ENCODE measurements at regions not wholly inside any gene's neighbourhood (a gene's known extent, or its start where the extent isn't known, plus 50 kb on each side); places are given as distances from the start of the nearest gene placed in this dataset.

DNA sequence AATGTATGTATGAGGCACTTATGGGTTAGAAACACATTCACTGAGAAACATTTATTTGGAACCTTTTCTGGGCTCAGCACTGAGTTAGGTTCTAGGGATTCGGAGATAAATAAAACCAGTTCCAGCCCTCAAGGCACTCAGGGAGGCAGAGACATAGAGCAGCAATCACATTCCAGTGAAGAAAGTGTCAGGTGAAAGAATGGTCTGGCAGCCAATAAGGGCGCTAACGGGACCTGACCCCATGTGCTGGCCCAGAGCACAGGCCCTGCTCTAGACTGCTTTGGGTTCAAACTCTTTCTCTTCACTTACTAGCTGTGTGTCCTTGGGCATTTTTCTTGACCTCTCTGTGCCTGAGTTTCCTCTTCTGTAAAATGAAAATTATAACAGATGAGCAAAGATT lies 146.0 kb upstream of the SYT13 start:
- Histone ChIP-seq H2BK15ac (ENCODE audit: low read depth, low read length) (no peak overlapping the region), H4K5ac (ENCODE audit: insufficient read length, low read depth, low read length) (no peak overlapping the region), H3K23me2 (ENCODE audit: insufficient read length, low read depth, low read length, poor library complexity, severe bottlenecking) (no peaks in the 10 kb centered on the region), H3K23ac (ENCODE audit: insufficient read length, low read depth, low read length) (no peak overlapping the region), H3K9ac (ENCODE audit: extremely low read depth, insufficient read length, low read length) (no peak overlapping the region), H3K79me1 (ENCODE audit: insufficient read depth, low read depth, low read length, poor library complexity, severe bottlenecking) (no peaks in the 10 kb centered on the region), H3K27me3 (ENCODE audit: insufficient read depth, low read length) (no peaks in the 10 kb centered on the region), H3K4me1 (ENCODE audit: insufficient read depth, low read length) (no peaks in the 10 kb centered on the region), H3K4ac (ENCODE audit: low read depth, low read length) (no peak overlapping the region), H3K27ac (ENCODE audit: insufficient read length, low read depth, low read length) (no peak overlapping the region), H2BK12ac (ENCODE audit: insufficient read length, low read depth, low read length) (no peak overlapping the region), H3K79me2 (ENCODE audit: insufficient read depth, low read length) (no peaks in the 10 kb centered on the region), H2AFZ (ENCODE audit: low read length) (no peak overlapping the region), H3K9me3 (ENCODE audit: control insufficient read depth, low read depth, low read length) (no peaks in the 10 kb centered on the region), H4K20me1 (ENCODE audit: control insufficient read depth, insufficient read depth, insufficient read length) (no peaks in the 10 kb centered on the region), H2BK5ac (ENCODE audit: insufficient read length, low read length) (no peak overlapping the region), H3K4me2 (ENCODE audit: insufficient read depth, insufficient read length, low read length) (no peak overlapping the region), H2BK20ac (ENCODE audit: low read depth, low read length, poor library complexity, severe bottlenecking) (no peak overlapping the region), H4K91ac (ENCODE audit: insufficient read length, low read depth, low read length) (no peak overlapping the region), H2AK5ac (ENCODE audit: insufficient read length, low read length) (no peak overlapping the region), H3T11ph (ENCODE audit: low read length) (no peak overlapping the region), H4K8ac (replicated peaks; ENCODE audit: insufficient read length, low read depth, low read length) (no peak overlapping the region), H3K18ac (ENCODE audit: insufficient read length, low read depth, low read length) (no peak overlapping the region), H2BK120ac (ENCODE audit: low read depth, low read length, poor library complexity, severe bottlenecking) (no peak overlapping the region), H3K56ac (ENCODE audit: insufficient read length, low read depth, low read length) (no peak overlapping the region), H3K14ac (ENCODE audit: insufficient read depth, low read length) (no peak overlapping the region)
- H3K27me3 Mint-ChIP-seq (ENCODE audit: low read depth) = peaks cover 16% of the 10 kb centered on the region
- no peak overlapping the region for H3K27ac Mint-ChIP-seq
- TF ChIP-seq CTCF (conservative IDR thresholded peaks at IDR 0.05) = no peak
- no peak for DNase-seq
- H3K4me3 Mint-ChIP-seq = no peak overlapping the region
- peaks cover 11 to 12% of the 10 kb centered on the region in 2 experiments for H3K4me1 Mint-ChIP-seq
- H3K36me3 Mint-ChIP-seq (ENCODE audit: insufficient read depth in 1 of 3, low read depth in 3 of 3) = no peaks in the 10 kb centered on the region
- H3K9me3 Mint-ChIP-seq = no peaks in the 10 kb centered on the region
- no CpG with 5 or more reads among the region's 3 CpGs for WGBS (ENCODE audit: extremely low coverage, insufficient read length, low lambda C conversion rate)

Data from H9 (cell line).